GM12874 (cell line): ENCODE measurements at regions not wholly inside any gene's neighbourhood (a gene's known extent, or its start where the extent isn't known, plus 50 kb on each side); places are given as distances from the start of the nearest gene placed in this dataset.

Experiments used
- CTCF ChIP-seq: IDR thresholded peaks from 2 replicates; pipeline ENCODE4 v1.5.1; 2011; ENCODE audit warnings: low read depth, mild to moderate bottlenecking, control low read depth, low read length, moderate library complexity; ENCODE audit not compliant: insufficient read depth

GRCh38 chr9:99737649-99738048 lies 84.0 kb upstream of the NR4A3 start:
- TF ChIP-seq CTCF, result no peak

GRCh38 chr9:99743006-99743405 lies 78.7 kb upstream of the NR4A3 start:
- no peak for TF ChIP-seq CTCF

GRCh38 chr9:99743455-99743854 lies 78.2 kb upstream of the NR4A3 start:
- no peak for TF ChIP-seq CTCF

- TF ChIP-seq CTCF, result no peak
These were observed 77.6 kb upstream of the NR4A3 start for GRCh38 chr9:99744132-99744531.

- no peak for TF ChIP-seq CTCF
These were observed 76.6 kb upstream of the NR4A3 start for GRCh38 chr9:99745085-99745484.

- no peak for TF ChIP-seq CTCF
These were observed 75.3 kb upstream of the NR4A3 start for GRCh38 chr9:99746406-99746805.

GRCh38 chr9:99748266-99748665 lies 73.4 kb upstream of the NR4A3 start:
- no peak for TF ChIP-seq CTCF

GRCh38 chr9:99748676-99749075 lies 73.0 kb upstream of the NR4A3 start:
- TF ChIP-seq CTCF, result no peak
